B cell (primary cell): ENCODE measurements at regions not wholly inside any gene's neighbourhood (a gene's known extent, or its start where the extent isn't known, plus 50 kb on each side); places are given as distances from the start of the nearest gene placed in this dataset.

Source experiments
- ATAC-seq: fragments of 200-7000 bp; cut with Tn5 transposase; one replicate; pipeline ENCODE4 v1.10.0; 2021; ENCODE audit warnings: low read depth, mild to moderate bottlenecking, moderate number of reproducible peaks, moderate library complexity
- CTCF ChIA-PET: fragments of 350-600 bp; sonication (Branson Sonifier 250); formaldehyde crosslinking; loops from one replicate; lab custom pipeline; 2021; ENCODE audit warnings: antibody characterized with exemption, inconsistent platforms; lab: Charles Lee
- POLR2A ChIA-PET: fragments of 350-600 bp; sonication (Branson Sonifier 250); formaldehyde crosslinking; loops from one replicate; lab custom pipeline; 2021; ENCODE audit warnings: antibody characterized with exemption; lab: Charles Lee
- DNase-seq: peaks from one replicate; pipeline ENCODE4 v3.0.0; 2013
- H2AFZ ChIP-seq: 2 replicates; pipeline ENCODE4 v1.6.1; 2012; ENCODE audit warnings: mild to moderate bottlenecking, low read depth, low read length; ENCODE audit not compliant: insufficient read depth, poor library complexity, severe bottlenecking
- H3K27ac ChIP-seq, 2 donors: 1 replicate in 1 of 2; 2 replicates in 1 of 2; pipeline ENCODE4 v1.5.1; 2012 to 2013; ENCODE audit warnings: low read length in 2 of 2, mild to moderate bottlenecking in 2 of 2, moderate library complexity in 1 of 2
- H3K27me3 ChIP-seq, 4 experiments: fragments of 200-600 bp in 1 of 4; sonication (generic) in 1 of 4; replicated peaks in 1 of 4; 1 replicate in 2 of 4; 2 replicates in 2 of 4; pipeline versions ENCODE4 v1.6.1 to v1.7.0; 2013 to 2016; ENCODE audit warnings: low read length in 3 of 4, mild to moderate bottlenecking in 2 of 4, mixed read lengths in 1 of 4, moderate library complexity in 1 of 4; ENCODE audit not compliant: insufficient read depth in 4 of 4, control insufficient read depth in 3 of 4; ENCODE audit errors: control extremely low read depth in 1 of 4
- H3K36me3 ChIP-seq, 2 experiments: replicated peaks in 1 of 2; 1 replicate in 1 of 2; 2 replicates in 1 of 2; pipeline versions ENCODE4 v1.6.1 to v1.7.1; 2013; ENCODE audit warnings: low read length in 1 of 2; ENCODE audit not compliant: insufficient read depth in 2 of 2, control insufficient read depth in 1 of 2; ENCODE audit errors: control extremely low read depth in 1 of 2, extremely low read depth in 1 of 2
- H3K4me1 ChIP-seq, 2 donors: fragments of 200-600 bp in 1 of 2; sonication (generic) in 1 of 2; 1 replicate in 1 of 2; 2 replicates in 1 of 2; pipeline versions ENCODE4 v1.5.1 to v1.6.1; 2013 to 2017; ENCODE audit warnings: low read length in 2 of 2; ENCODE audit not compliant: control insufficient read depth in 2 of 2, insufficient read depth in 2 of 2
- H3K4me2 ChIP-seq: replicated peaks from 2 replicates; pipeline ENCODE3; 2012; ENCODE audit warnings: mild to moderate bottlenecking, low read depth, low read length; ENCODE audit not compliant: poor library complexity, severe bottlenecking
- H3K4me3 ChIP-seq, 5 experiments: fragments of 200-600 bp in 1 of 5; sonication (generic) in 1 of 5; 1 replicate in 3 of 5; 2 replicates in 2 of 5; pipeline versions ENCODE4 v1.5.1 to v1.7.0; 2011 to 2016; ENCODE audit warnings: low read length in 4 of 5, mild to moderate bottlenecking in 4 of 5, low read depth in 2 of 5, control low read depth in 1 of 5, moderate library complexity in 1 of 5; ENCODE audit not compliant: insufficient read depth in 1 of 5; ENCODE audit errors: control extremely low read depth in 1 of 5, extremely low read depth in 1 of 5
- H3K79me2 ChIP-seq: fragments of 200-600 bp; sonication (generic); one replicate; pipeline ENCODE4 v1.6.0; 2016; ENCODE audit warnings: low read length; ENCODE audit not compliant: control insufficient read depth, insufficient read depth
- H3K9ac ChIP-seq: fragments of 200-600 bp; sonication (generic); 2 replicates; pipeline ENCODE4 v1.6.1; 2017; ENCODE audit warnings: mild to moderate bottlenecking, low read length, moderate library complexity
- H3K9me3 ChIP-seq, 3 donors: one replicate each; pipeline versions ENCODE4 v1.6.1 to v1.7.1; 2013; ENCODE audit warnings: low read length in 2 of 3; ENCODE audit not compliant: control insufficient read depth in 2 of 3, insufficient read depth in 1 of 3; ENCODE audit errors: control extremely low read depth in 1 of 3
- H4K20me1 ChIP-seq: 2 replicates; pipeline ENCODE4 v1.6.0; 2012; ENCODE audit warnings: mild to moderate bottlenecking, low read length; ENCODE audit not compliant: insufficient read depth, control insufficient read depth, poor library complexity, severe bottlenecking
- H3K27ac Mint-ChIP-seq: one replicate; pipeline ENCODE4 v1.8.0; 2021; ENCODE audit warnings: mixed read lengths
- H3K27me3 Mint-ChIP-seq: one replicate; pipeline ENCODE4 v1.8.0; 2021; ENCODE audit warnings: mixed read lengths
- H3K4me1 Mint-ChIP-seq: one replicate; pipeline ENCODE4 v1.8.0; 2021; ENCODE audit warnings: mixed read lengths
- H3K4me3 Mint-ChIP-seq: one replicate; pipeline ENCODE4 v1.8.0; 2021; ENCODE audit warnings: mixed read lengths
- H3K9me3 Mint-ChIP-seq: one replicate; pipeline ENCODE4 v1.8.0; 2022; ENCODE audit warnings: mixed read lengths; ENCODE audit not compliant: insufficient read depth
- EZH2 ChIP-seq: IDR thresholded peaks from 2 replicates; pipeline ENCODE4 v1.6.1; 2012; ENCODE audit warnings: borderline replicate concordance, low read depth, mild to moderate bottlenecking, moderate library complexity, low read length; ENCODE audit not compliant: insufficient read depth, poor library complexity, severe bottlenecking
- WGBS: methylation state at CpG from one replicate; pipeline ENCODE4 v1.1.5; 2013; ENCODE audit warnings: missing lambda C conversion rate; ENCODE audit not compliant: insufficient coverage; 5-methylcytosine and 5-hydroxymethylcytosine counted together
- intact Hi-C: fragments of 100-400 bp; cut with micrococcal nuclease; formaldehyde crosslinking; loops from one replicate; pipeline ENCODE4 v1.10.0; 2022
- TF ChIP-seq, protein P1 (sequence below): fragments of 200-600 bp; IDR thresholded peaks from one replicate; pipeline ENCODE4 v1.8.0; 2022; ENCODE audit warnings: antibody characterized with exemption, mild to moderate bottlenecking

DNA sequence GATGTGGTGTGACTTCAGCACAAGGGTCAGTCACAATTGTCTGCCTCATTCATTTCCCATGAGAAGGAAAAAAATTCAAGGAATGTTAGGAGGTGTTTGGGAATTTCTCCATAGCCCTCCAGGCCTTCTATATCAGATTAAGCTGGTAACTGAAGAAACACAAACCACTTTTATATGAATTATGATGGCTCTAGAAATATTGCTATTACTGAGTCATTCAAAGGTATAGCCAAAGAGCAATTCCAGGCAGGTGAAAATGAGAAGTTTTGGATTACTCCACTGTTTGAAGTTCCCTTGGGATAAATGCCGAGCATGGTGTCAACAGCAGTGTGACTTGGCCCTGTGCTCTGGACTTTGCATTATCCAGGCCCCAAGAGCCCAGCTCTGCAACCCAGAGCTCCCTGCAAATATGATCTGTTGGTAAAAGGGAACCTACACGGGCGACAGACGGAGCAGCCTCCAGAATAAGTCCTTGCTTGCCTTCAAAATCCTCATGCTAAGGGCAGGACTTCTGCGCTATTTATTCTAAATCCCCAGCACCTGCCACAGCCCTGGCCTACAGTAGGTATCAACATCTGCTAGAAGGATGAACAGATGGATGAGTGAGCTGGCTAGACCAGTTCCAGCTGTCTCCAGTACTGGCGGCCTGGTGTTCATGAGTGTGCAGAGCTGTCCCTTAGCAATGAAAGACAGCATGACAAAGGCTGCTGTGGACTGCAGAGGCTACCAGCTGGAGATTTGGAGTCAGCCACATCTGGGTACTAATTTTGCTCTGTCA lies 67.5 kb upstream of the ZBED5 start:
- ATAC-seq, result no peak
- Histone ChIP-seq H3K9me3 (no peaks in the 10 kb centered on the region), H3K27ac (no peak overlapping the region), H3K4me1 (peaks cover 1 to 2% of the 10 kb centered on the region in 2 donors), H3K4me2 (no peak overlapping the region), H2AFZ (no peak overlapping the region), H3K36me3 (no peaks in the 10 kb centered on the region), H3K79me2 (no peaks in the 10 kb centered on the region), H4K20me1 (no peaks in the 10 kb centered on the region), H3K27me3 (peaks cover 0 to 16% (median 10%) of the 10 kb centered on the region in 4 experiments), H3K9ac (no peak overlapping the region), H3K4me3 (no peak overlapping the region)
- Mint-ChIP-seq H3K27ac (no peak overlapping the region), H3K4me1 (peaks cover 2% of the 10 kb centered on the region), H3K4me3 (no peak overlapping the region), H3K9me3 (no peaks in the 10 kb centered on the region), H3K27me3 (peaks cover 38% of the 10 kb centered on the region)
- TF ChIP-seq, protein P1, sequence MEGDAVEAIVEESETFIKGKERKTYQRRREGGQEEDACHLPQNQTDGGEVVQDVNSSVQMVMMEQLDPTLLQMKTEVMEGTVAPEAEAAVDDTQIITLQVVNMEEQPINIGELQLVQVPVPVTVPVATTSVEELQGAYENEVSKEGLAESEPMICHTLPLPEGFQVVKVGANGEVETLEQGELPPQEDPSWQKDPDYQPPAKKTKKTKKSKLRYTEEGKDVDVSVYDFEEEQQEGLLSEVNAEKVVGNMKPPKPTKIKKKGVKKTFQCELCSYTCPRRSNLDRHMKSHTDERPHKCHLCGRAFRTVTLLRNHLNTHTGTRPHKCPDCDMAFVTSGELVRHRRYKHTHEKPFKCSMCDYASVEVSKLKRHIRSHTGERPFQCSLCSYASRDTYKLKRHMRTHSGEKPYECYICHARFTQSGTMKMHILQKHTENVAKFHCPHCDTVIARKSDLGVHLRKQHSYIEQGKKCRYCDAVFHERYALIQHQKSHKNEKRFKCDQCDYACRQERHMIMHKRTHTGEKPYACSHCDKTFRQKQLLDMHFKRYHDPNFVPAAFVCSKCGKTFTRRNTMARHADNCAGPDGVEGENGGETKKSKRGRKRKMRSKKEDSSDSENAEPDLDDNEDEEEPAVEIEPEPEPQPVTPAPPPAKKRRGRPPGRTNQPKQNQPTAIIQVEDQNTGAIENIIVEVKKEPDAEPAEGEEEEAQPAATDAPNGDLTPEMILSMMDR, result no peak
- no peak for TF ChIP-seq EZH2
- ChIA-PET CTCF (interaction anchor here (0.9 to 1.7 kb wide), 7 partner anchors 9 to 133 kb away, joined by 3 to 4 read pairs (median 4); no protein-coding TSS in a partner anchor), POLR2A (no interaction called here)
- WGBS, result 100% methylated on average over 3 of the region's 6 CpGs
- intact Hi-C loops, result no loop called here
- no peak for DNase-seq

DNA sequence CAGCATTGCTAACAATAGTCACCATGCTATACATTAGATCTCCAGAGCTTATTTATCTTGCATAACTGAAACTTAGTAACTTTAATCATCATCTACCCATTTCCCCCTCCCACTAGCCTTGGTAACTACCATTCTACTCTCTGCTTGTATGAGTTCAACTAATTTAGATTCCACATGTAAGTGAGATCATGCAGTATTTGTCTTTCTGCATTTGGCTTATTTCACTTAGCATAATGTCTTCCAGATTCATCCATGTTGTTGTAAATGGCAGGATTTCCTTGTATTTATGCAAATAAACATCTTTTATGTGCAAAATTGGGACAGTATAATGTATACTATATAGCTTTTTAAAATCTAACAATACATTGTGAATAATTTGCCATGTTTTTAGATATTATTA lies 66.0 kb upstream of the ZBED5 start:
- peaks cover 30% of the 10 kb centered on the region for H3K27me3 Mint-ChIP-seq
- H3K27me3 ChIP-seq, result peaks cover 0 to 4% (median 3%) of the 10 kb centered on the region in 4 experiments
- no peaks in the 10 kb centered on the region for H3K79me2 ChIP-seq
- H3K4me3 Mint-ChIP-seq, result no peak overlapping the region
- no peaks in the 10 kb centered on the region for H3K9me3 ChIP-seq
- no peaks in the 10 kb centered on the region for H4K20me1 ChIP-seq
- no peak for ATAC-seq
- no peak overlapping the region for H2AFZ ChIP-seq
- no peak overlapping the region for H3K4me2 ChIP-seq
- no peak overlapping the region for H3K9ac ChIP-seq
- no peak overlapping the region for H3K4me3 ChIP-seq
- H3K27ac Mint-ChIP-seq, result no peak overlapping the region
- ChIA-PET CTCF (interaction anchor here (1.1 to 1.7 kb wide), 6 partner anchors 10 to 131 kb away, joined by 3 to 8 read pairs (median 4); no protein-coding TSS in a partner anchor), POLR2A (interaction anchor here (0.7 kb wide), 1 partner anchor 33 kb away, joined by 5 read pairs; no protein-coding TSS in a partner anchor)
- no peak overlapping the region for H3K27ac ChIP-seq
- TF ChIP-seq EZH2, result no peak
- TF ChIP-seq, protein P1, result no peak
- H3K36me3 ChIP-seq, result no peaks in the 10 kb centered on the region
- H3K4me1 ChIP-seq, result no peaks in the 10 kb centered on the region
- no peaks in the 10 kb centered on the region for H3K9me3 Mint-ChIP-seq
- intact Hi-C loops, result no loop called here
- H3K4me1 Mint-ChIP-seq, result no peaks in the 10 kb centered on the region
- no peak for DNase-seq
